ENCODE measurements at regions not wholly inside any gene's neighbourhood (a gene's known extent, or its start where the extent isn't known, plus 50 kb on each side); places are given as distances from the start of the nearest gene placed in this dataset.

DNA sequence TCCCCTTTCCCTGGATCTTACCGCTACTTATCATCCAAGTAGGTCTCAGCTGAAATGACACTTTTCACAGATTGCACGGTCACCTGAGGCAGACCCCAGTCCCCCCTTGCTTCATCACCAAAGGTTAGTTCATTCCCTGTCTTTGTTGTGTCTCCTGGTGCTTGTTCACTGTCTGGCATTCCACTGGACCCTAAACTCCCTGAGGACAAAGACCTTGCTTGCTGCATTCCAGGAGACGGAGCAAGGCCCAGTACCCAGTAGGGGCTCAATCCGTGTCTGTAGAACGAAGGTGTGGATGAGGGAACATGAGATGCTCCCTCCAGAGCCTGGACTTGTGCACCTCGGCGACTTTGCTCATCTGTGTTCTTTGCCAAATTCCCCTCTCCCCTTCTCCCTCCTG is 160.0 kb downstream of the RAB11FIP2 start:
- intact Hi-C loops (cut with DNase I; ENCODE audit: low total_unique reads): no loop called here
- no peak for DNase-seq (ENCODE audit: low spot score in 2 of 2)
- 85% methylated on average over 7 of the region's 7 CpGs for WGBS, 2 donors
- no peak for TF ChIP-seq POLR2A (IDR thresholded peaks at IDR 0.05)
- TF ChIP-seq, protein P1, sequence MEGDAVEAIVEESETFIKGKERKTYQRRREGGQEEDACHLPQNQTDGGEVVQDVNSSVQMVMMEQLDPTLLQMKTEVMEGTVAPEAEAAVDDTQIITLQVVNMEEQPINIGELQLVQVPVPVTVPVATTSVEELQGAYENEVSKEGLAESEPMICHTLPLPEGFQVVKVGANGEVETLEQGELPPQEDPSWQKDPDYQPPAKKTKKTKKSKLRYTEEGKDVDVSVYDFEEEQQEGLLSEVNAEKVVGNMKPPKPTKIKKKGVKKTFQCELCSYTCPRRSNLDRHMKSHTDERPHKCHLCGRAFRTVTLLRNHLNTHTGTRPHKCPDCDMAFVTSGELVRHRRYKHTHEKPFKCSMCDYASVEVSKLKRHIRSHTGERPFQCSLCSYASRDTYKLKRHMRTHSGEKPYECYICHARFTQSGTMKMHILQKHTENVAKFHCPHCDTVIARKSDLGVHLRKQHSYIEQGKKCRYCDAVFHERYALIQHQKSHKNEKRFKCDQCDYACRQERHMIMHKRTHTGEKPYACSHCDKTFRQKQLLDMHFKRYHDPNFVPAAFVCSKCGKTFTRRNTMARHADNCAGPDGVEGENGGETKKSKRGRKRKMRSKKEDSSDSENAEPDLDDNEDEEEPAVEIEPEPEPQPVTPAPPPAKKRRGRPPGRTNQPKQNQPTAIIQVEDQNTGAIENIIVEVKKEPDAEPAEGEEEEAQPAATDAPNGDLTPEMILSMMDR (IDR thresholded peaks at IDR 0.05): no peak
- no peak overlapping the region for H3K4me3 ChIP-seq (ENCODE audit: low read depth, poor library complexity, severe bottlenecking)

DNA sequence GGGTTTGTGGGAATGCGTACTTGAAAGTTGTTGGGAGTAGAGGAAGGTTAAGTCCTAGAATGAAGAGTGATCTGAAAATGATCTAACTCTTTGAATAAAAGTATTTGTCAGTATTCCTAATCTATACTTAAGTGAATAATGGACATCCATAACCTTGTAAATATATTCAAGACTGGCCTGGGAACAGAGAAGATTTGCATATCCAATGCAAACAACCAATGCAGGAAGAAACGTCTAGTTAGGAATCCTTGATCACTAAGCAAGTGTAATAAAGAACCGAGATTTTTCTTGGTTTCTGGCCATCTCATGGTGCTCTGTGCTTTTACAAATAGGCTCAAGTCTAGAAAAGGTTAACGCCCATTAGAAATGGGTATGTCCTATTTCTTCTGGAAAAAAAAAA is 157.1 kb downstream of the RAB11FIP2 start:
- intact Hi-C loops (cut with DNase I; ENCODE audit: low total_unique reads): no loop called here
- H3K4me3 ChIP-seq (ENCODE audit: low read depth, poor library complexity, severe bottlenecking): no peak overlapping the region
- 80 to 86% methylated on average over 4 of the region's 4 CpGs for WGBS, 2 donors
- no peak for TF ChIP-seq POLR2A (IDR thresholded peaks at IDR 0.05)
- TF ChIP-seq, protein P1 (IDR thresholded peaks at IDR 0.05): no peak
- DNase-seq (ENCODE audit: low spot score in 2 of 2): no peak

DNA sequence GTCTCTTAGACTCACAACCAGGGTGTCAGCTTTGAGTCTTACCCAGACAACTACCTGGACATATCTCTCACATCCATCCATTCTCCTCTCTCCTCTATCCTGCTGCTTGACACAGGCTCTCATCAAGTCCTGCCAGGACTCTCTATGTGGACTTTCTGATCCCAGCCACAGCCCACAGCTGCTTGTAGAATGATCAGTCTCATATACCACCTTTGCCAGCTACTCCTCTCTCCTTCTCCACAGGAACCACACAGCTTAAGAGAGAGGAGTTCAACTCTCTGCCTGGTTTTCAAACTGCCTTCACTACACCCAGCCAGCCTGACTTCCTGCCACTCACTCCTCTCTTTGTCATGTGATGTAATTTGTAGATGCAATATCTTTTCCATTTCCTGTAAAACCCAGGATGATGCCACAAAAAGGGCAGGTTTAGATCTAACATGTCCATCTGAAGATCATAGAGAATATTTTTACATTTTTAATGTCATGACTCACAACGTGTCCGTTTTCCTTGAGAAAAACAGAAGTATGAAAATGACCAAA is 154.0 kb downstream of the RAB11FIP2 start:
- no peak overlapping the region for H3K4me3 ChIP-seq (ENCODE audit: low read depth, poor library complexity, severe bottlenecking)
- 40 to 48% methylated on average over 2 of the region's 2 CpGs for WGBS, 2 donors
- intact Hi-C loops (cut with DNase I; ENCODE audit: low total_unique reads): no loop called here
- TF ChIP-seq POLR2A (IDR thresholded peaks at IDR 0.05): no peak
- TF ChIP-seq, protein P1 (IDR thresholded peaks at IDR 0.05): no peak
- DNase-seq (ENCODE audit: low spot score in 2 of 2): no peak

DNA sequence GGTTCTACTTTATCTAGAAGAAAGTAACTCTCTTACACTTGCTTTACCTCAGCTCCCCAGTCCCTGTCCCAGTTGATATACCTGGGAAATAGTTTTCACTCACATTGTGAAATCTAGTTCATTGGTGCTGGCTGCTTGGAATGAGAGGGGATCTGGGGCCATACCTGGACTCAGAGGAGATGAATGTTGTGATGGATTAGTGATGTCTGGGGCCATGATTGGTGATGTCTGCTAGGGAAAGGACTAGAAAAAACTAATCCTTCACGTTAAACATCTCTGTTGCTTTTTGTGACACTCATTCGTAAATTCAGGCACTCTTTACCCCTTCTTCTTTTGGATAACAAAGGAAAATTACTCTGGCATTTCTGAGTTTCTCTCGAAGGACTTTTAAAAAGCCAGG is 152.4 kb downstream of the RAB11FIP2 start:
- WGBS, 2 donors: 64 to 71% methylated on average over 3 of the region's 3 CpGs
- H3K4me3 ChIP-seq (ENCODE audit: low read depth, poor library complexity, severe bottlenecking): no peak overlapping the region
- TF ChIP-seq, protein P1 (IDR thresholded peaks at IDR 0.05): no peak
- no peak for TF ChIP-seq POLR2A (IDR thresholded peaks at IDR 0.05)
- intact Hi-C loops (cut with DNase I; ENCODE audit: low total_unique reads): no loop called here
- DNase-seq (ENCODE audit: low spot score in 2 of 2): no peak

DNA sequence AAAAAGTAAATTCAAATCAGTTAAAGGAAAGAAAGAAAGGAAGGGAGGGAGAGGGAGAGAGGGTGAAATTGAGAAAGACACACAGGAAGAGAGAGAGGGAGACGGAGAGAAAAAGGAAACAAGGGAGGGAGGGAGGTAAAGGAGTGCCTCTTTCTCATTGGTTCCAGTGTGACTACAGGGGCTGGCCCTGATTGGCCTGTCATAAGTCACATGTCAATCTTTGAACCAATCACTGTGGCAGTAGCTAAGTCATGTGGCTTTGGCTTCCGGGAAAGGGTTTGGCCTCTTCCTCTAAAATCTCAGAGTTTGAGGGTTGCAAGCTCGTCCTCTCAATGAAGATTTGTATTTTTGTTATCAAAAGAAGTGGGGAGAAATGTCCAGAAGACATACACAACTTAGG is 150.2 kb downstream of the RAB11FIP2 start:
- no peak for TF ChIP-seq POLR2A (IDR thresholded peaks at IDR 0.05)
- TF ChIP-seq, protein P1 (IDR thresholded peaks at IDR 0.05): no peak
- 78 to 85% methylated on average over 3 of the region's 3 CpGs for WGBS, 2 donors
- no peak for DNase-seq (ENCODE audit: low spot score in 2 of 2)
- H3K4me3 ChIP-seq (ENCODE audit: low read depth, poor library complexity, severe bottlenecking): no peak overlapping the region
- intact Hi-C loops (cut with DNase I; ENCODE audit: low total_unique reads): no loop called here

DNA sequence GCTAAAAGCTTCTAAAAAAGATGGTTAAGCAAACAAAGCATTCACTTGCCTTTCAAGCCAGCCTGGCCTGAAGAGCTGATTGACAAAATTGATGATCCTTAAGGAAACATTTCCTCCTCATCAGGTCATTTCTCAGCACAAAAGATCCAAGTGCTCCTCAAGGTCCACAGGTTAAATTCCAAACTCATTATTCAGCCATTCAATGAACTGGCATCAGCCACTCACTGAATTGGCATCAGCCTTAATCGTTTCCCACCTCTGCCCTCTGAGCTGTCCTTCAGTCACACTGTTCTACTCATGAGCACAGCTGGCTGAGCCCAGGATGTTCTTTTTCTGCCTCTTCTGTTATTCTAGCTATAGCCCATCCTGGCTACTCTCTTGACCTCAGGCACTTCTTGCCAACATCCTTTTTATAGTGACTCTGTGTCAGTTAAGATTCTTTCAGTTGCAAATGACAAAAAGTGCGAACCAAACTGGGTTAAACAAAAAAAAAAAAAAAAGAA is 147.5 kb downstream of the RAB11FIP2 start:
- 80 to 82% methylated on average over 2 of the region's 2 CpGs for WGBS, 2 donors
- no peak overlapping the region for H3K4me3 ChIP-seq (ENCODE audit: low read depth, poor library complexity, severe bottlenecking)
- DNase-seq (ENCODE audit: low spot score in 2 of 2): no peak
- intact Hi-C loops (cut with DNase I; ENCODE audit: low total_unique reads): no loop called here
- TF ChIP-seq, protein P1 (IDR thresholded peaks at IDR 0.05): no peak
- TF ChIP-seq POLR2A (IDR thresholded peaks at IDR 0.05): no peak

Data from lower leg skin (tissue), 4 donors.